HG03342 (cell line): ENCODE measurements at regions not wholly inside any gene's neighbourhood (a gene's known extent, or its start where the extent isn't known, plus 50 kb on each side); places are given as distances from the start of the nearest gene placed in this dataset.
"Not testable (repeated sequence)": the region's sequence is repeated elsewhere in the genome, so short reads cannot be mapped to it uniquely, and the experiment has no call there.

Experiments used
- ATAC-seq: cut with Tn5 transposase; IDR thresholded peaks from one replicate; pipeline ENCODE4 v1.9.1; 2021; ENCODE audit warnings: mild to moderate bottlenecking, moderate library complexity; ENCODE audit not compliant: unreplicated experiment

GRCh38 chr20:56689318-56689717 is 60.2 kb downstream of the TFAP2C start:
- ATAC-seq: no peak

- no peak for ATAC-seq
Measured at GRCh38 chr20:56689852-56690485, 60.9 kb downstream of the TFAP2C start.

- ATAC-seq: no peak
Measured at GRCh38 chr20:56690531-56691175, 61.5 kb downstream of the TFAP2C start.

GRCh38 chr20:56691325-56691998 is 62.4 kb downstream of the TFAP2C start:
- no peak for ATAC-seq

GRCh38 chr20:56693217-56693616 is 64.1 kb downstream of the TFAP2C start:
- no peak for ATAC-seq

- no peak for ATAC-seq
Measured at GRCh38 chr20:56697476-56697875, 68.4 kb downstream of the TFAP2C start.

- no peak for ATAC-seq
Measured at GRCh38 chr20:56698297-56698696, 69.2 kb downstream of the TFAP2C start.

- no peak for ATAC-seq
Measured at GRCh38 chr20:56698749-56699148, 69.6 kb downstream of the TFAP2C start.

- ATAC-seq: no peak
Measured at GRCh38 chr20:56702931-56703840, 74.1 kb downstream of the TFAP2C start.

- ATAC-seq: no peak
Measured at GRCh38 chr20:56706867-56707360, 77.8 kb downstream of the TFAP2C start.

- no peak for ATAC-seq
Measured at GRCh38 chr20:56708991-56709390, 79.9 kb downstream of the TFAP2C start.

GRCh38 chr20:56710125-56710524 is 81.0 kb downstream of the TFAP2C start:
- ATAC-seq: no peak

- ATAC-seq: not testable (repeated sequence)
Measured at GRCh38 chr20:56710577-56710976, 81.5 kb downstream of the TFAP2C start.

GRCh38 chr20:56711018-56711417 is 81.9 kb downstream of the TFAP2C start:
- ATAC-seq: no peak

- no peak for ATAC-seq
Measured at GRCh38 chr20:56715309-56715708, 86.2 kb downstream of the TFAP2C start.

GRCh38 chr20:56715902-56716519 is 86.9 kb downstream of the TFAP2C start:
- no peak for ATAC-seq

- no peak for ATAC-seq
Measured at GRCh38 chr20:56716806-56717205, 87.7 kb downstream of the TFAP2C start.

- no peak for ATAC-seq
Measured at GRCh38 chr20:56718816-56719215, 89.7 kb downstream of the TFAP2C start.

GRCh38 chr20:56720620-56721213 is 91.6 kb downstream of the TFAP2C start:
- no peak for ATAC-seq

GRCh38 chr20:56722042-56722441 is 92.9 kb downstream of the TFAP2C start:
- no peak for ATAC-seq
